PC-9 (cell line): ENCODE measurements at regions not wholly inside any gene's neighbourhood (a gene's known extent, or its start where the extent isn't known, plus 50 kb on each side); places are given as distances from the start of the nearest gene placed in this dataset.

Experiments used
- BruUV-seq: library from RNA; stranded (reverse); fragments of 400-500 nt; replicated peaks from 2 replicates; lab custom pipeline; 2021; lab: Mats Ljungman, UMichigan
- CTCF ChIA-PET: fragments of 300-600 bp; sonication (Branson Sonifier 250); formaldehyde crosslinking; loops from one replicate; lab custom pipeline; 2022; ENCODE audit warnings: antibody characterized with exemption; lab: Charles Lee
- POLR2A ChIA-PET: fragments of 300-600 bp; sonication (Branson Sonifier 250); formaldehyde crosslinking; loops from one replicate; lab custom pipeline; 2022; ENCODE audit warnings: antibody characterized with exemption; ENCODE audit not compliant: unreplicated experiment; lab: Charles Lee
- DNase-seq, 2 experiments: peaks; one replicate each; pipeline versions ENCODE4 v3.0.0 to v3.0.0-alpha.2; 2015 to 2022; ENCODE audit warnings: mixed read lengths in 1 of 2
- H2AFZ ChIP-seq: fragments of 200-600 bp; sonication (generic); 2 replicates; pipeline ENCODE4 v1.8.1; 2017; ENCODE audit warnings: antibody characterized with exemption
- H3F3A ChIP-seq: fragments of 200-600 bp; sonication (generic); 2 replicates; pipeline ENCODE4 v1.8.1; 2017; ENCODE audit warnings: antibody characterized with exemption, mild to moderate bottlenecking, low read depth; ENCODE audit not compliant: insufficient read depth
- H3K27ac ChIP-seq: fragments of 200-600 bp; sonication (generic); 2 replicates; pipeline ENCODE4 v1.6.1; 2016; ENCODE audit warnings: mixed run types
- H3K27me3 ChIP-seq: fragments of 200-600 bp; sonication (generic); 2 replicates; pipeline ENCODE4 v1.6.1; 2016; ENCODE audit warnings: low read depth, mixed run types; ENCODE audit not compliant: insufficient read depth
- H3K36me3 ChIP-seq: fragments of 200-600 bp; sonication (generic); 2 replicates; pipeline ENCODE4 v1.6.1; 2016; ENCODE audit warnings: low read depth, mixed run types
- H3K4me1 ChIP-seq: fragments of 200-600 bp; sonication (generic); replicated peaks from 2 replicates; pipeline ENCODE4 v1.6.1; 2016; ENCODE audit warnings: mixed run types; ENCODE audit not compliant: insufficient read depth
- H3K4me2 ChIP-seq: fragments of 200-600 bp; sonication (generic); 2 replicates; pipeline ENCODE4 v1.6.1; 2017; ENCODE audit warnings: mixed run types
- H3K4me3 ChIP-seq: fragments of 200-600 bp; sonication (generic); 2 replicates; pipeline ENCODE4 v1.6.1; 2016; ENCODE audit warnings: mixed run types
- H3K79me2 ChIP-seq: fragments of 200-600 bp; sonication (generic); 2 replicates; pipeline ENCODE4 v1.6.1; 2017; ENCODE audit warnings: low read depth, mixed run types
- H3K9me2 ChIP-seq: fragments of 200-600 bp; sonication (generic); 2 replicates; pipeline ENCODE4 v1.8.1; 2017; ENCODE audit warnings: mild to moderate bottlenecking; ENCODE audit not compliant: insufficient read depth
- H3K9me3 ChIP-seq: fragments of 200-600 bp; sonication (generic); 2 replicates; pipeline ENCODE4 v1.8.1; 2016; ENCODE audit warnings: low read depth; ENCODE audit not compliant: insufficient read depth
- H4K20me1 ChIP-seq: fragments of 200-600 bp; sonication (generic); 2 replicates; pipeline ENCODE4 v1.8.1; 2017; ENCODE audit not compliant: insufficient read depth
- CTCF ChIP-seq: fragments of 200-600 bp; sonication (generic); conservative IDR thresholded peaks from 2 replicates; pipeline ENCODE4 v1.6.1; 2017; ENCODE audit warnings: mixed run types, antibody characterized with exemption, mild to moderate bottlenecking, moderate library complexity
- EZH2 ChIP-seq: fragments of 200-600 bp; sonication (generic); IDR thresholded peaks from 2 replicates; pipeline ENCODE4 v1.8.0; 2017; ENCODE audit warnings: antibody characterized with exemption, low read depth
- intact Hi-C: fragments of 100-400 bp; cut with micrococcal nuclease; formaldehyde crosslinking; loops from one replicate; pipeline ENCODE4 v1.10.0; 2022; ENCODE audit not compliant: unreplicated experiment

- CTCF ChIA-PET: no interaction called here
- no peaks in the 10 kb centered on the region for H3K79me2 ChIP-seq
- intact Hi-C loops: no loop called here
- peaks cover 5% of the 10 kb centered on the region for H3F3A ChIP-seq
- no TSS peak for BruUV-seq
- H3K36me3 ChIP-seq: no peaks in the 10 kb centered on the region
- no peak overlapping the region for H3K4me2 ChIP-seq
- no peak overlapping the region for H3K27ac ChIP-seq
- H3K9me2 ChIP-seq: no peaks in the 10 kb centered on the region
- POLR2A ChIA-PET: no interaction called here
- DNase-seq: no peak
- no peak overlapping the region for H3K4me3 ChIP-seq
- no peak overlapping the region for H2AFZ ChIP-seq
- no peaks in the 10 kb centered on the region for H4K20me1 ChIP-seq
- TF ChIP-seq EZH2: no peak
- TF ChIP-seq CTCF: no peak
- H3K27me3 ChIP-seq: peaks cover 55% of the 10 kb centered on the region
- H3K9me3 ChIP-seq: no peaks in the 10 kb centered on the region
- H3K4me1 ChIP-seq: no peaks in the 10 kb centered on the region
Measured at GRCh38 chr2:8393506-8393905, 288.4 kb upstream of the ID2 start.

DNA sequence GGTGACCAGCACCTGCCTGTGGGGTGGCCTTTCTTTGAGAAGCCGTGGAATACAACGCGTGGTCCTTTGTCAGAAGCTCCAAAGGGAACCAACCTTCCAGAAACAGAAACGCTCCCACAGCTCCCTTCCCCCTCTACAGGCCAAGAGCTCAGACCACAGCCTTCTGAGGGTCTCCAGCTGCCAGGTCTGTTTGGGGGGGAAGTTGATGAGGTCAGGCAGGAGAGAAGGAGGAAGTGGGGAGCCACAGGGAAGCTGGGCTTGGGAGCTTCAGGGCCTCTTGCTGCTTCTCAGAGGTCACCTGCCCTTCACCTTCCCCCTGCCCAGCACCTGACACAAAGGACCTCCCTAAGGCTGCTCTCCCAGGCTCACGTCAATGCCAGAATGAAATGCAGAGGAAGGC lies 287.7 kb upstream of the ID2 start:
- DNase-seq: no peak
- H4K20me1 ChIP-seq: no peaks in the 10 kb centered on the region
- H3K27ac ChIP-seq: no peak overlapping the region
- H2AFZ ChIP-seq: no peak overlapping the region
- H3K4me3 ChIP-seq: no peak overlapping the region
- TF ChIP-seq EZH2 (no peak), CTCF (no peak)
- ChIA-PET POLR2A (no interaction called here), CTCF (no interaction called here)
- no TSS peak for BruUV-seq
- no peaks in the 10 kb centered on the region for H3K36me3 ChIP-seq
- H3K4me1 ChIP-seq: no peaks in the 10 kb centered on the region
- H3K9me2 ChIP-seq: no peaks in the 10 kb centered on the region
- H3K9me3 ChIP-seq: no peaks in the 10 kb centered on the region
- intact Hi-C loops: no loop called here
- no peaks in the 10 kb centered on the region for H3K79me2 ChIP-seq
- H3F3A ChIP-seq: peaks cover 5% of the 10 kb centered on the region
- no peak overlapping the region for H3K4me2 ChIP-seq
- H3K27me3 ChIP-seq: peaks cover 52% of the 10 kb centered on the region

- H3K79me2 ChIP-seq: no peaks in the 10 kb centered on the region
- intact Hi-C loops: no loop called here
- no peak overlapping the region for H3K4me3 ChIP-seq
- no peak overlapping the region for H3K27ac ChIP-seq
- H3K36me3 ChIP-seq: no peaks in the 10 kb centered on the region
- H3K27me3 ChIP-seq: peaks cover 52% of the 10 kb centered on the region
- BruUV-seq: no TSS peak
- H3K9me3 ChIP-seq: no peaks in the 10 kb centered on the region
- no peaks in the 10 kb centered on the region for H4K20me1 ChIP-seq
- TF ChIP-seq EZH2 (no peak), CTCF (no peak)
- H3F3A ChIP-seq: peaks cover 5% of the 10 kb centered on the region
- POLR2A ChIA-PET: no interaction called here
- H3K9me2 ChIP-seq: no peaks in the 10 kb centered on the region
- H3K4me1 ChIP-seq: no peaks in the 10 kb centered on the region
- CTCF ChIA-PET: no interaction called here
- no peak for DNase-seq
- no peak overlapping the region for H2AFZ ChIP-seq
- no peak overlapping the region for H3K4me2 ChIP-seq
Measured at GRCh38 chr2:8394569-8395359, 287.1 kb upstream of the ID2 start.
